ENCODE measurements at regions not wholly inside any gene's neighbourhood (a gene's known extent, or its start where the extent isn't known, plus 50 kb on each side); places are given as distances from the start of the nearest gene placed in this dataset.

- H3K4me3 ChIP-seq (ENCODE audit: low read depth, low read length): no peak overlapping the region
- no peak for TF ChIP-seq CTCF (IDR thresholded peaks at IDR 0.05; ENCODE audit: borderline replicate concordance, insufficient read depth, low read depth, low read length)
Observed at GRCh38 chr2:19654310-19655090, 247.3 kb downstream of the TTC32 start.

- H3K4me3 ChIP-seq (ENCODE audit: low read depth, low read length): no peak overlapping the region
- no peak for TF ChIP-seq CTCF (IDR thresholded peaks at IDR 0.05; ENCODE audit: borderline replicate concordance, insufficient read depth, low read depth, low read length)
Observed at GRCh38 chr2:19653509-19653908, 248.3 kb downstream of the TTC32 start.

GRCh38 chr2:19652811-19653210 lies 249.0 kb downstream of the TTC32 start:
- H3K4me3 ChIP-seq (ENCODE audit: low read depth, low read length): no peak overlapping the region

GRCh38 chr2:19651466-19651865 lies 250.3 kb downstream of the TTC32 start:
- TF ChIP-seq CTCF (IDR thresholded peaks at IDR 0.05; ENCODE audit: borderline replicate concordance, insufficient read depth, low read depth, low read length): no peak
- H3K4me3 ChIP-seq (ENCODE audit: low read depth, low read length): no peak overlapping the region

More at GRCh38 chr2:19652811-19653210, 249.0 kb downstream of the TTC32 start:
- no peak for TF ChIP-seq CTCF (IDR thresholded peaks at IDR 0.05; ENCODE audit: borderline replicate concordance, insufficient read depth, low read depth, low read length)

GRCh38 chr2:19649785-19650380 lies 251.9 kb downstream of the TTC32 start:
- no peak overlapping the region for H3K4me3 ChIP-seq (ENCODE audit: low read depth, low read length)
- no peak for TF ChIP-seq CTCF (IDR thresholded peaks at IDR 0.05; ENCODE audit: borderline replicate concordance, insufficient read depth, low read depth, low read length)

- no peak overlapping the region for H3K4me3 ChIP-seq (ENCODE audit: low read depth, low read length)
- no peak for TF ChIP-seq CTCF (IDR thresholded peaks at IDR 0.05; ENCODE audit: borderline replicate concordance, insufficient read depth, low read depth, low read length)
Observed at GRCh38 chr2:19649142-19649541, 252.6 kb downstream of the TTC32 start.

GRCh38 chr2:19648583-19648982 lies 253.2 kb downstream of the TTC32 start:
- no peak for TF ChIP-seq CTCF (IDR thresholded peaks at IDR 0.05; ENCODE audit: borderline replicate concordance, insufficient read depth, low read depth, low read length)
- H3K4me3 ChIP-seq (ENCODE audit: low read depth, low read length): no peak overlapping the region
